Keratinocyte (primary cell): ENCODE measurements at regions not wholly inside any gene's neighbourhood (a gene's known extent, or its start where the extent isn't known, plus 50 kb on each side); places are given as distances from the start of the nearest gene placed in this dataset.

ENCODE experiments used
- EZH2 ChIP-seq: IDR thresholded peaks from one replicate; pipeline ENCODE4 v1.6.1; 2012; ENCODE audit warnings: inconsistent platforms, mild to moderate bottlenecking, low read length, moderate library complexity
- TF ChIP-seq, protein P1 (sequence below), 3 experiments: IDR thresholded peaks in 1 of 3; conservative IDR thresholded peaks in 1 of 3; optimal IDR thresholded peaks in 1 of 3; 2 replicates in 2 of 3; 3 replicates in 1 of 3; pipeline versions ENCODE3 to v1.5.1; 2011; ENCODE audit warnings: low read length in 3 of 3, mild to moderate bottlenecking in 3 of 3, moderate library complexity in 2 of 3, control low read depth in 1 of 3, inconsistent platforms in 1 of 3; ENCODE audit not compliant: insufficient read depth in 2 of 3; ENCODE audit errors: extremely low read depth in 1 of 3

- no peak for TF ChIP-seq EZH2
- TF ChIP-seq, protein P1, sequence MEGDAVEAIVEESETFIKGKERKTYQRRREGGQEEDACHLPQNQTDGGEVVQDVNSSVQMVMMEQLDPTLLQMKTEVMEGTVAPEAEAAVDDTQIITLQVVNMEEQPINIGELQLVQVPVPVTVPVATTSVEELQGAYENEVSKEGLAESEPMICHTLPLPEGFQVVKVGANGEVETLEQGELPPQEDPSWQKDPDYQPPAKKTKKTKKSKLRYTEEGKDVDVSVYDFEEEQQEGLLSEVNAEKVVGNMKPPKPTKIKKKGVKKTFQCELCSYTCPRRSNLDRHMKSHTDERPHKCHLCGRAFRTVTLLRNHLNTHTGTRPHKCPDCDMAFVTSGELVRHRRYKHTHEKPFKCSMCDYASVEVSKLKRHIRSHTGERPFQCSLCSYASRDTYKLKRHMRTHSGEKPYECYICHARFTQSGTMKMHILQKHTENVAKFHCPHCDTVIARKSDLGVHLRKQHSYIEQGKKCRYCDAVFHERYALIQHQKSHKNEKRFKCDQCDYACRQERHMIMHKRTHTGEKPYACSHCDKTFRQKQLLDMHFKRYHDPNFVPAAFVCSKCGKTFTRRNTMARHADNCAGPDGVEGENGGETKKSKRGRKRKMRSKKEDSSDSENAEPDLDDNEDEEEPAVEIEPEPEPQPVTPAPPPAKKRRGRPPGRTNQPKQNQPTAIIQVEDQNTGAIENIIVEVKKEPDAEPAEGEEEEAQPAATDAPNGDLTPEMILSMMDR (optimal IDR thresholded peaks at IDR 0.05 in 1 of 3, IDR thresholded peaks at IDR 0.05 in 1 of 3, conservative IDR thresholded peaks at IDR 0.05 in 1 of 3; ENCODE audit: extremely low read depth in 1 of 3, insufficient read depth in 2 of 3, low read length in 3 of 3): no peak
These were observed 162.1 kb upstream of the LYSMD4 start for GRCh38 chr15:99895189-99895955.
